ENCODE measurements at regions not wholly inside any gene's neighbourhood (a gene's known extent, or its start where the extent isn't known, plus 50 kb on each side); places are given as distances from the start of the nearest gene placed in this dataset.

GRCh38 chr2:239682518-239682917 lies 281.7 kb upstream of the HDAC4 start:
- DNase-seq = no peak

- DNase-seq = no peak
These were observed 278.9 kb upstream of the HDAC4 start for GRCh38 chr2:239679755-239680154.

GRCh38 chr2:239678666-239679296 lies 278.0 kb upstream of the HDAC4 start:
- DNase-seq = no peak

GRCh38 chr2:239678186-239678490 lies 277.3 kb upstream of the HDAC4 start:
- DNase-seq = no peak

- no peak for DNase-seq
These were observed 276.8 kb upstream of the HDAC4 start for GRCh38 chr2:239677453-239678185.

- no peak for DNase-seq
These were observed 276.1 kb upstream of the HDAC4 start for GRCh38 chr2:239676716-239677452.

GRCh38 chr2:239675826-239676715 lies 275.3 kb upstream of the HDAC4 start:
- no peak for DNase-seq

- no peak for DNase-seq
These were observed 274.4 kb upstream of the HDAC4 start for GRCh38 chr2:239674981-239675825.

- no peak for DNase-seq
These were observed 273.5 kb upstream of the HDAC4 start for GRCh38 chr2:239674101-239674980.

GRCh38 chr2:239673641-239674040 lies 272.8 kb upstream of the HDAC4 start:
- DNase-seq = no peak

GRCh38 chr2:239671916-239672849 lies 271.4 kb upstream of the HDAC4 start:
- DNase-seq = no peak

GRCh38 chr2:239671471-239671870 lies 270.7 kb upstream of the HDAC4 start:
- DNase-seq = no peak

GRCh38 chr2:239670463-239671120 lies 269.8 kb upstream of the HDAC4 start:
- DNase-seq = no peak

GRCh38 chr2:239669899-239670460 lies 269.2 kb upstream of the HDAC4 start:
- DNase-seq = no peak

GRCh38 chr2:239669181-239669898 lies 268.5 kb upstream of the HDAC4 start:
- DNase-seq = no peak

- DNase-seq = no peak
These were observed 267.8 kb upstream of the HDAC4 start for GRCh38 chr2:239668651-239669050.

GRCh38 chr2:239668042-239668441 lies 267.2 kb upstream of the HDAC4 start:
- no peak for DNase-seq

- DNase-seq = no peak
These were observed 266.7 kb upstream of the HDAC4 start for GRCh38 chr2:239667431-239667985.

Measured in NK-92 treated with Interleukin-12 subunit alpha and Interleukin-12 subunit beta, amount 100 ng/mL, for 24 hours (cell line).